Activated CD4-positive, alpha-beta T cell treated with anti-CD3 and anti-CD28 coated beads for 24 hours (primary cell): ENCODE measurements at regions not wholly inside any gene's neighbourhood (a gene's known extent, or its start where the extent isn't known, plus 50 kb on each side); places are given as distances from the start of the nearest gene placed in this dataset.
"Not testable (repeated sequence)": the region's sequence is repeated elsewhere in the genome, so short reads cannot be mapped to it uniquely, and the experiment has no call there.

Experiments used
- DNase-seq, 2 donors: peaks; one replicate each; pipeline ENCODE4 v3.0.0-alpha.2; 2020; ENCODE audit warnings: low read depth in 2 of 2

DNA sequence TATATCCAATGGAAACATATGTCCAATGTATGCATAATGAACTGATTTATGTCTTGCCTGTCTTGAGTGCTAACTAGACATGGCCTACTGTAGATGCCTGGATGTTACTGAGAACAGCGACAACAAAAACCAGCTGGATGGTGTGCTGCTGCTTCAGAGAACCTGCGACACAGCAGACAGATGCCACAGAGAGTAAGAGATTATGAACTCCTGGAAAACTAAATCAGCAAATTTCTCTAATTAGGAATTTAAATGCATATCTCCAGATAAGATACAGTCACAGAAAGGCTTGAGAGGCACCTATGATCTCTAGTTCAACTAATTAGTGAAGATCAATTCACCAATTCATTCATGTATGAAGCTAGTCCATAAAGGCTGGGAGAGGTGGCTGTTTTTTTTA, 1508.0 kb upstream of the TENM4 start:
- DNase-seq = no peak

GRCh38 chr11:80944758-80945157, 1503.9 kb upstream of the TENM4 start:
- DNase-seq = no peak

DNA sequence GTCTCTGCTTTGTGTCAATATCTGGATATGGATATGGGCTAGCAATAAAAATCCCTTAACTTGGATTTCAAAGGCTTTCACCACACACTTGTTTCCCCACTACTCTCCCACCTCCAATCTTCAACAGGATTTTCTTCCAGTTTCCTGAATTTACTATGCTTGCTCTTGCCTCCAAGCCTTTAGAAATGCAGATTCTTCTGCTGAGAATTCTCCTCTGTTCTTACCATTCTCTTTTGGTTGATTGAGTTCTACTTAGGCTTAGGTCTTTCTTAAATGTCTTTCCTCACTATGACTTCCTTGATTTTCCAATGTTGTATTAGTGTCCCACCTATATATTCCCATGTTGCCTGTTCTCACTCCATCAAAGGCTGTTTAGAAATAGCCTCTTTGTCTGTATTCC, 1502.4 kb upstream of the TENM4 start:
- no peak for DNase-seq

- DNase-seq = no peak
Measured at GRCh38 chr11:80937842-80938241, 1497.0 kb upstream of the TENM4 start.

DNA sequence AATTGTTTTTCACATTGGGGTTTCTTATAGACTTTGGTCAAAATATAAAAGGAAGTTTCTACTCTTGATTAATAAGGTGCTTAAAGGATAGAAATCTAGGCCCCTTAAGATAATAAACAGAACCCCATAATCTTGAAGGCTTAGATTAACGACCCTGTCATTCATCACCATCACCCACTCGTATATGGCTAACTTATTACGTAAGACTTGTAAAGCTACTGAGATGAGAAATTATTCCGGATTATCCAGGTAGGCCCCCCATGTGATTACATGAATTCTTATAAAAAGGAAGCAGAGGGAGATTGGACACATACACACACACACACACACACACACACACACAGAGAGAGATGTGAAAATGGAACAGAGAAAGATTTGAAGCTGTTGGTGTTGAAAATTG, 1489.2 kb upstream of the TENM4 start:
- no peak for DNase-seq

DNA sequence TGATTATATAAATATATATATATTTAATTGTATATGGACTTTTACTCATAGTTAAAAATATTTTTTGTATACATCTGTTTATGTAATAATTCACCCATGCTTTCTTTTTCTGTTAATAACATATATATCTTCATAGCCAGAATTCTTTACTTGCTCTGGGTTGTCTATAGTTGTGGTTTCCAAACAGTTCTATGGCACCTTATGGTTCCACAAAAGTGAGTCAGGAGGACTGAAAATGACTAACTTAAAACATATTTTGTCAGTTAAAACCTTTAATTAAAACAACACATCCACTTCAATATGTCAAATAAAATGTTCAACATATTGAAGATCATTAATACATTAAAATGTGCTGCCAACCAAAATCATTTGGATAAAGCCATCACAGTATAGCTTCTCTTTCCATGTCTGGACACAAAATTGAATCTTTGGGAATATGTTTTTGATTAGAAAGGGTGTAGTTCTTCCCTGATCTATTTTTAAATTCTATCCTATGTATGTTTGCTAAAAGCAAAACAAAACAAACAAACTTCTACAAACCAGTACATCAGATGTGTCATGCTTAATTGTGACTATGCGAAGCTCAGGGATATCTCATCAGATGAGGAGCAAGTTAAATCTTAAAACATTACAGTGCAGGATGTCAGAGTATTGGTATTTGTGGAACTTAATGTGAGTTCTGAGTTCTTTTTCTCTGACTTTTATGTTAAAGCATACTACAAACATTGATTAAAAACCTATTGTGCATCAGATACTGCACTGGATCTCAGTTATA, 1488.4 kb upstream of the TENM4 start:
- no peak for DNase-seq

DNA sequence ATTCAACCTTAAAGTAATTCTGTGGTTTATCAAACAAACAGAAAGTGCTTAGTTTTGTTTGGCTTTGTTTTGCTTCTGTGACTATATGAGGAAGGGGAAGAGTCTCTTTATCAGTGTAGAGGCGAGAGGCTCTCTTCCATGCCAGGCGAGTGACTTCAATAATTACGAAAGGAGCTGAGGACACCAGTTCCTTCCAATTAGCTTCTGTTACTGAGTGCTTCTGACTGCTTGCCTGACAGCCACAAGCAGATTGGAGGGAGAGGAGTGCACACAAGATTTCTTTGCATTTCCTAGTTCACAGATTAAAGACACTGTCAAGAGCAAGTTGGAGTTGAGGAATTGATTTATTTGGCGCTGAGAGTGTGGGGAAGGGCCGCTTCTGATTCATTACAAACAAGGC, 1484.5 kb upstream of the TENM4 start:
- no peak for DNase-seq

DNA sequence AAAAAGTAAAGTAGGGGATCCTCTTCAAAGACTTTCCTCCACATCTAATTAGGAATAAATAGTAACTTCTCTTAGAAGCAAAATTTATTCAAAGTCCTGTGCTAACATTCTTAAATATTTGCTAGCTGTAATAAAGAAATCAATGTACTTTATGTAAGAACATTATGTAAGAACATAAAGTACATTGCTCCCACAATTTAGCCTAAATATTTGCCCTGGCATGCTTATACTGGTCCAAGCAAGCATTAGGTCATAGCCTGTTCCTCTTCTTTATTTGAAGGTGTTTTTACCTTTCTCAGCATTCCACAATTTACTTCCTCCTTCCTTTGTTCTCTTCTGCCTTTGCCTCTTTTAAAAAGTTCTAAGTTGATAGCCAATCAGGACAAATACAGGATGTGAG, 1480.5 kb upstream of the TENM4 start:
- not testable (repeated sequence) for DNase-seq

DNA sequence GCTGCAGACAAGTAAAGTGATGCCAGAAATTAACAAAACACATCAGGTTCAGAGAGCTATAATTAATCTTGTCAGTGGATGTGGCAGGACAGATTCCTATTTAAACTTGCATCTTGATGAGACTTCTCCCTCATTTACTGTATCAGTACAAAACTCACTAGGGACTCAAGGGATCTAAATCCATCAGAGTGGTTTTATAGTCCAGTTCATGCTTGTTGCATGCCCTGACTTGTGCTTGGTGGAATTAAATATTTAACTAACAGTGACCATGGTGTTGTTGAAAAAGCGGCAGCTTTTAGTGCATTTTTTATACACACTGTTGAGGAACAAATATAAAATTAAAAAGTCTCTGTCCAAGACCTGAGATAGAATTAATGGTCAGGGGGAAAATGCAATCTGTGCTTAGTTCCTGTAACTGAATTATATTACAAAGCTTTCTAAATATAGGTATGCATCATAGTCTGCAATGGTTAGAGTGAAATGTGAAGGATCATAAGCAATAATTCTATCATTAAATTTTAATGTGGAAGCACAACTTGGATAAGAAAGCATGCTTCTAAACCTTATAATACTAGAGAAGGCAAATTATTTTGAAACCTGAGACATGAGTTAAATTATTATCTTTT, 1475.5 kb upstream of the TENM4 start:
- no peak for DNase-seq

- no peak for DNase-seq
Measured at GRCh38 chr11:80914311-80914710, 1473.5 kb upstream of the TENM4 start.

DNA sequence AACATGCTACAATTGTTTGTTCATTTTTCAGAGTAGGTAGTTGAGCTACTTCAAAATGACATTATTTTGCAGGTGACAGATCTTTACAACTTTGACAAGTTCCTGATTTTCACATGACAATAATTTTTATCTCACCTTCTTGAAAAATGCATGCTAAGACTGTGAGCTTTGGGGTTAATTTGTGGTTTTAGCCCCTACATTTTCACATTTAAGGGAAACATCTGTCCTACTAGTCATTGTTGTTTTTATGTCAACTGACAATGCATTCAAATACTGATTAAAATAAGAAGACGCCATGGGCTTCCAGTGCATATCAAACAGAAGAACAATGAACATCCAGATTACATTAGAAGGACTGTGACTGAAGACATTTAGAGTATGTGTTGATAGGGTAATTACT, 1470.8 kb upstream of the TENM4 start:
- no peak for DNase-seq

DNA sequence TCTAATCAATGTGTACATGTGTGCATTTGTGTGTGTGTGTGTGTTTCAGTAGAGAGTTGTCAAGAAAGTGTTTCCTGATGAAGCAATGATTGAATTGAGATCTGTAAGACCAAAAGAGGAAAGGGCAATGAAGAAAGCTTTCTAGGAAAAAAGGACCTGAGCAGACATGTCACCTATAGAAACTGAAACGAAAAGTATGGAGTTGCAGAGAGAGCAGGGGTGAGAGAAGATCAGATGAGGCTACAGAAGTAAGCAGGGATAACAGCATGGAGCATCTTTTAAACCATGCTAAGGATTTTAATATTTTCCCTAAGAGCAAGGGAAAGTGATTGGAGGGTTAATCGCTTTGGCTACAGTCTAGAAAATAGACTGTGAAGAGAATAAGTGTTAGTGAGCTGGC, 1459.4 kb upstream of the TENM4 start:
- DNase-seq = no peak

DNA sequence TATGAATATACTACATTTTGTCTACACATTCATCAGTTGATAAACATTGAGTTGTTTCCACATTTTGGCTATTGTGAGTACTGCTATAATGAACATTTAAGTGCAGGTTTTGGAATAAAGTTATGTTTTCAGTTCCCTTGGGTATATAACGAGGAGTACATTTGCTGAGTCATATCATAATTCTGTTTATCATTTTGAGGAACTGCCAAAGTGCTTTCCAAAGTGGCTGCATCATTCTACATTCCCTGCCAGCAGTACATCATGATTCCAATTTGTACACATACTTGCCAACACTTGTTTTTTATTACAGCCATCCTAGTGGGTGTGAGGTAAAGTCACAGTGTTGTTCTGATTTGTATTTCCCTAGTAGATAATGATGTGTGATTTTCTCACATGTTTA, 1458.6 kb upstream of the TENM4 start:
- DNase-seq = no peak

DNA sequence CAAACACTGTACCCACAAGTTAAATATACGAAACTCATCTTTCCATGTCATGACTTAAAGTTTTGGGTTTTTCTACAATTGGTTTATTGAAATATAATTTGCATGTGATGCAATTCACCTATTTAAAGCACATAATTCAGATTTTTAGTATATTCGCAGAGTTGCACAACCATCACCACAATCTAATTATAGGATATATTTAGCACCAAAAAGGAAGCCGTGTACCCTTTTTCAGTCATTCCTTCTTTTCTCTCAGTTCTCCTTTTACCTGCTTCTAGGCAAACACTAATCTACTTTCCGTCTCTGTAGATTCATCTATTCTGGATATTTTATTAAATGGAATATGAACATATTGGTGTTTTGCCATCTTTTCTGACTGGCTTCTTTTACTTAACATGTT, 1458.1 kb upstream of the TENM4 start:
- no peak for DNase-seq

DNA sequence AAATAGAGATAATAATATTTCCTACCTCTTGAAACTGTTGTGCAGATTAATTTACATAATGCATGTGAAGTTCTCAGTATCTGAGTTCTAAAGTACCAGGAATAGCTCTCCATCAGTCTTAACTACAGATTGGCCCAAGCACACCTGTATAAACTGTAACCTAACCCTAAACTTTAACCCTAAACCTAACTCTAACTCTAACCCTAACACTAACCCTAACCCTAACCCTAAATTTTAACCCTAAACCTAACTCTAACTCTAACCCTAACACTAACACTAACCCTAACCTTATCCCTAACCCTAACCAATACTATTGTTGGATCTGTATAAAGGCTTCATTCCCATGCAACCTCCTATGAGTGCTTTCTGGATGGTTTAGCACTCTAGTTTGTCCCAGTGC, 1445.9 kb upstream of the TENM4 start:
- no peak for DNase-seq

GRCh38 chr11:80873310-80873999, 1432.6 kb upstream of the TENM4 start:
- no peak for DNase-seq

DNA sequence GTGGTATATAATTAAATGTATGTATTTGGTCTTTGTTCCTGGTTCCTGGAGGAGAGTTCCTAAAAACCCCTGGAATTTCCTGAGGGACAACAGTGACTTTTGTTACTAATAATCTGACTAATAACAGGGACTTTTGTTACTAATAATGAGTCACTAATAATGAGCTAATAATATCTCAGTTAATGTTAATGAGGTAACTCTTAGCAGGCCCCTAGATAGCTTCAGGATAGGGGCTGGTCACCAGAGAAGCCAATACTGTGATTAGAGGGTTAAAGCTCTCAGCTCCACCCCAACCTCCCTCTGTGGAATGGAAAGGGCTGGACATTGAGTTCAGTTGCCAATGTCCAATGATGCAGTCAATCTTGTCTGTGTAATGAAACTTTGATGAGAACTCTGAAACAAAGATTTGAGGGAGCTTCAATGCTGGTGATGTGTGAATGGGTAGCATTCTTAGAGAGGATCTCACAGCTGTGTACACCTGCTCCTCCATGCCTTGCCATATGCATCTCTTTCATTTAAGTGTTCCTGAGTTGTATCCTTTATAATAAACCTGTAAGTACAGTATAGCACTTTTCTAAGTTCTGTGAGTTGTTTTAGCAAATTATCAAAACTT, 1431.4 kb upstream of the TENM4 start:
- DNase-seq = no peak

GRCh38 chr11:80868831-80869230, 1428.0 kb upstream of the TENM4 start:
- no peak for DNase-seq

GRCh38 chr11:80862011-80862410, 1421.2 kb upstream of the TENM4 start:
- DNase-seq = no peak

GRCh38 chr11:80861193-80861592, 1420.4 kb upstream of the TENM4 start:
- no peak for DNase-seq

DNA sequence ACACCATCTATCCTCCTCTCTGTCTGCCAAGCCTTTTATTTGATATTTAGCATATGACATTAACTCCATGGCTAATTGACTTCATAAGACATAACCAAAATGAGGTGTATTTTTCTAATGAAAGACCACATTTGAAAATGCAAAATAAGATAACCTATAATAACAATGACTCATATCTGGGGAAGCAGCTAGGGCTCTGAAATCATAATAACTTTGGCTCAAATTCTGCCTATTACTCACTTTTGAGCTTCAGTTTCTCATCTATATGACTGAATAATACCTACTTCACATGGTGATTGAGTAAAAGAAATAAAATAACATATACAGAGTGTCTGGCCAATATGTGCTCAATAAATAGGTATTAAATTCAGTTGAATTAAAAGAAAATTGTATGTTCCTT, 1419.8 kb upstream of the TENM4 start:
- DNase-seq = no peak

DNA sequence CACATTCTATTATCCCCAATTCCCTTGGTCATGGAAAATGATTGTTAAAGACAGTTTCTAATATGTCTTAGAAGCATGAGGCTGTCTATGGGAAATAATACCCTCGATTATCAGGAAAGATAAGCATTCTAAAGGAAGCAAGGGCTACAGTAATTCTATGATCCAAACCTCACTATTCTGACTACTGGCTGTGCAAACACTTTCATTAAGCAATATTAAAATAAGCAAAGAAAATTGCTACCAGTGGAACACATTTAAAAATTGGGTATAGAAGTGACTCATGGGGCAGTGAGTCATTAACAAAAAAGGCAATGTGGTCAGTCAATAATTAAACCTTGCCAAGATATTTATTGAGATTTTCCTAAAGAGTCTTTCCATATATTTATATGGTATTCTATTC, 1415.2 kb upstream of the TENM4 start:
- no peak for DNase-seq

DNA sequence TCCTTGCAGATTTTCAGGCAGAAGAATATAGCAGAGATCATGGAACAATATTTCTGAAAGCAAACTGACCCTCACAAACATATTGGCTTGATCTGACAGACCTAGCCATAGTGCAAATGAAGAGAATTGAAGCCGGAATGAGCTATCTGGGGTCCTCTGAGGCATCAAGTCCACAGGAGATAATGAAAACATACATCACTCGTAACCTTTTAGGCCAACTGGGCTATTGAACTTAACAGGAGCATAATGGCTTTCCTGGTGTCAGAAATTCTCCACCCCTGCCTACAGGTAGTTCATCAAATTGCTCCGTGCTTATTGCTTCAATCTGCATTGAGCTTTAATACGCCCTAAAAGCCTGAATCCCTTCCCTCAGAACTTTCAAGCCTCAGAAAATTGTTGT, 1414.6 kb upstream of the TENM4 start:
- no peak for DNase-seq
